ENCODE measurements at regions not wholly inside any gene's neighbourhood (a gene's known extent, or its start where the extent isn't known, plus 50 kb on each side); places are given as distances from the start of the nearest gene placed in this dataset.

DNA sequence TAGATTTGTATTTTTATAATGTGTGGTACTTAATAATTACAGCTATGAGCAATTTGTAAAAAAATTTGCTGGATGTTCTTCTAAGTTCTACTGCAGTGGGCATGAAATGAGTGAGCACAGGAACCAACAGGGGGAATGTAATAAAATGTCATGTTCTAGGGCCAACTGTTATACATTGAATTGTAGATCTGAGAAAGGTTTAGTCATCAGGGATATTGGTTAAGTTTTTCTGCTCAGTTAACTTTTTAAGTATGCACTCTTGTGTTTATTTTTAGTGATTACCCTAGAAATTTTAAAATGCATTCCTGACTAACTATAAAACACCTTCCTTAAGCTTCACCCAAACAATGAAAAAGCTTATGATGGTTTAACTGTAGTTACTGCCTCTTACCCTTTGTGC lies 101.8 kb downstream of the CAND1 start:
- no peak for DNase-seq

DNA sequence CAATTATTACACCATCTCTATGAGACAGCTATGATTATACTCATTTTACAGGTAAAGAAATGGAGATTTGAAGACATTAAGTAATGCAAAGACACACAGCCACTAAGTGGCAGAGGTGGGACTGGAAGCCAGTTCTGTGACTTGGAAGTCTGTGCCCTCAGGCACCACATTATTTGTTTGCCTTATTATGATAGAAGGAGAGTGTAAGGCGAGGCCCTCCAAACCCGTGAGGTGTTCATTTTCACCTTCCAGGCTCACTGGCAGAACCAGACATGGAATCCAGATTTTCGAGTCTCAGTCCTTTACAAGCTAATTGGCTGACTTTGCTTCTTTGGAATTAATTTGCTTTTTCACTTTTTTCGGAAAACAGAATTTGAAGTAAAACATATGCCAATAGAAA lies 107.9 kb downstream of the CAND1 start:
- DNase-seq = no peak

DNA sequence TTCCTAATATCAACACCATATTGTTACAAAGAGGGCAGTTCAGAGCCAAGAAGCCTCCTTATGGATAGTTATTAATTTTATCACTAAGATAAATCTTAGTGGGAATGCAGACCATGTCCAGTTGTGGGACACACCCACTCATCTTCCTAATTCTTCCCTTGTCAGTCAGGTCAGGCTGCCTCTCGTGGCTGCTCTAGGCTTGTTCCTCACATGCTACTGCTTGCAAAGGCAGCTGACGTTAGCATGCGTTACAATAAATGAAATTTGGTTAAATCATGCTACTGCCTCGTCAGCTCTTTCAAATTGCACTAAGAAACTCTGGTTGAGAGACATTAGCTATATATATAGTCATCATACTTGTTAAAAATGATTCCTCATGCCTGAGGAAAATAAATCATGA lies 108.4 kb downstream of the CAND1 start:
- no peak for DNase-seq

DNA sequence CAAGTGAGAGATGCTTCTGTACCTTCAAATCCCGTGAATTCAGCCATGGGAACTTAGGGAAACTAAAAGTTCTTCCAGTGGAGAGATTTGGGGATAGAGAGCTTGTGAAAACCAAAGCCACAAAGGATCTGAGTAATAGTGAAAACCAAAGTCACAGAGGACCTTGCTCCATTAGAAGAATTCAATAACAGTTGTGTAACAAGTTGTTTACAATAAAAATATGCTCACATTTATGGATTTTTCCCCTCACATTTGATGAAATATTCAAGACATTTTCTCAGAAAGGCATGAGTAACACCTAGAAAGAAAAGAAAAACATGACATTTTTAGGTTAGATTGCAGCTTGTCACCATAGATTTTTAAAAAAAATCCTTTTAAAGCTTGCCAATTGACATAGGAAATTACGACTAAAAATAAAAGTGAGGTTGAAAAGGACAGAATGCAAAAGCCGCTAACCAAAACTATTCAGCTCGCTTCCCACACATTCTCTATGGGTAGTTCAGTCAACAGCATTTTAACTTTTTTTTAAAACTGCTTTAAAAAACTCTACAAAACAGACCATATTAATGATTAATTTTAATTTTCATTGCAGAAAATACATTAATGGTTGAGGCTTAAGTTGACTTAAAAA lies 113.2 kb downstream of the CAND1 start:
- no peak for DNase-seq

DNA sequence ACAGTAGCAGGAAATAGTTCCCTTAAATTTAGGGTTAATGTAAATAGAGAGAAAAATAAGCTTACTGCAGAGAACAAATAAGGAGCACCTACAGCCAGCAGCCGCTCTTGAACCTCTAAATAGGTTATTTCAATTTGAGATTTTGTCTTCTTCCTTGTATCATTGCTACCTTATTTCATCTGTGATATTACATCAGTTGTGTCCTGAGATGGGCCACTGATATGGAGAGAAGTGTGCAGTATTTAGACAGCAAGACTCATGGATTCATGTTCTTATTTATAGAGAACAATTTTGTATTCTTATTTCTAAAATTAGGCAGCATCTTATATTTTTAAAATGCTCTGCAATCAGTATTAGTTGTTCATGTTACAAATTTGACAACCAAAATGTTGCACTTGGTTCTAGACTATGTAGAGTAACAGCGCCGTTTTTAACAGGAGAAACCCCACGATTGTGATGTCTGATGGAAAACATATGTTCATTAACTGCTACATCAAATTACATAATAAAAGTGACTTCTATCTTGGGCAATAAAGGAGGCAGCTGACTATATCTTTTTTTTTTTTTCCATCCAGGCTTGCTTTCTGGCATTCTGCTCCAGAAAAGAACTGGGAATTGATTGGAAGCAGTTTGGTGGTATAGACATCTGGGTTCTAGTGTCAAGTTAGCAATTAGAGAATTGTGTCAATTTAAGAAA lies 117.9 kb downstream of the CAND1 start:
- no peak for DNase-seq

DNA sequence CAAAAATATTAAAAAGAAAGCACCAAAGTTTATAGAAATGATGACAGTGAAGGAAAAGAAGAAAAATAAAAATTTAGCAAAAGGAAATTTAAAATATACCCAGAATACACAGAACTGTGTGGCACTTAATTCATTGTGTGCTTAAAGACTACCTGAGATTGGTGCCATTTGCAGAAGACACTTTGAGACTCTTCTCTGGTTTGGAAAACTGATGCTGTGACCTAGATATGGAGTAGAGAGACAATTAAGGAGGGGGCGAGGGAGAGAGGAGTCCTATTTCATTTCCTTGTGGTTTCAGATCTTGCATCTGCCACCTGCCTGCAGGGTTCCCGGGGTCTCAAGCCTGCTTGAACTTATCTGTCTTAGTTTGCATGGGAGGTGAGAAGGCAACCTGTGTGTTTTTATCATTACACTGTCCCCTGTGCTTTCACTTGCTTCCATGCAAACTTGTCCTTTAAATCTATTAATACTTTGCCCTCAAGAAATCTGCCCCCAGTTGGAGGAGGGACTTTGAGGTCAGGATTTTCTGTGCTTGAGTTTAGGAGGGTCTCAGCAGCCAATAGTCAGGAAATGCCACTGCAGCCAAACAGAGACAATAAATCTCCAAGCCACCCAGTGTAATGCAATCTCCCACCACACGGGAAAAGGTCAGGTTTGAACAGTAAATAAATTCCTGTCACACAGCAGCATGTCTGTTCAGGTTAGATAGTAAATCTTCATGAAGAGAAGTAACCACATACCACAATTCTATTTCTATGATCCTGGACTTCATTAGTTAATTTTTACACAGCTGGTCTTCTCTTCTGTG lies 119.4 kb downstream of the CAND1 start:
- DNase-seq = no peak

DNA sequence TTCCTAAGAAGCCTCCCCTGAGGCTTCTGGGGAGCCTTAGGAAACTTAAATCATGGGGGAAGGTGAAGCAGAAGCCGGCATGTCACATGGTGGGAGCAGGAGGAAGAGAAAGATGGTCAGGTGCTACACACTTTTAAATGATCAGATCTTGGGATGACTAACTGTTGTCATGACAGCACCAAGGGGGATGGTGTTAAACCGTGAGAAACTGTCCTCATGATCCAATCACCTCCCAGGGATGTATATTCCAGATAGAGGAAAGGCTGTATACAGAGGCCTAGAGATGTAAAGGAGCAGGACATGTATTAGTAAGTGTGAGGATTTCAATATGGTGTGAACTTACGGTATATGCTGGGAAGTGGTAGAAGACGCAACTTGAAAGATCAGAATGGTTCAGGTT lies 121.1 kb downstream of the CAND1 start:
- no peak for DNase-seq

DNA sequence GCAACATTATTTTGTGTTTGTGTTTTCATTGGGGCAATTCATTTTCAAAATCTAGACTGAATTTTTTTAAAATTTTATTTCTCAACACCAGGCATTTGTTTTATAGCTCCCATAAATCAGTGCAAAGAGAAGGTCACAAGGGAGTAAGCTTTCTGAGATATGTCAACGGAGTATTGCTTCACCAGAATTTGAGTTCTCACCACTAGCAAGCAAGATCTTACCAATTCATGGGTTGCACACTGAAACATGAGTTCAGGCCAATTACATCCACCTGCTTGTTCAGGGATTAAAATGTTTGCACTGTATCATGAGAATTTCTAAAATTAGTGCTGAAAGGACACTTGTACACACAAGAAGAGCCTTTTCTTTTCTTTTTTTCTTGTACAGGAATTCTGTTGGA lies 121.9 kb downstream of the CAND1 start:
- DNase-seq = no peak

DNA sequence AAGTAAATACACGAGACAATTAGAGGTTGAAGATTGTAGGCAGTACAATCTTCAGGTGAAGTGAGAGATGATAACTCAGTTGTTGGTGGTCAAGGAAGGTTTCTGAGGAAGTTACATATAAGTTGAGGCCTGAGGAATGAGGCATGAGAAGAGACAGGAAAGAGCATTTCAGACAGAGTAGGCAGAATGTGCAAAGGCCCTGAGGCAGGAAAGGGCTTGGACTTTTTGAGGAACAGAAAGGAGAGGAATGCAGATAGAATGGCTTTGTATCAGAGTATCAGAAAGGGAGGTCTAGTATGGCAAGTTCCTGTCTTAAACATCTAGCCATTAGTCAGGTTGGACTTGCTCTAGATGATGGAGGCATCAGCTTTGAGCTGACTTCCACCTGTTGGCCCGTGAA lies 122.5 kb downstream of the CAND1 start:
- no peak for DNase-seq

DNA sequence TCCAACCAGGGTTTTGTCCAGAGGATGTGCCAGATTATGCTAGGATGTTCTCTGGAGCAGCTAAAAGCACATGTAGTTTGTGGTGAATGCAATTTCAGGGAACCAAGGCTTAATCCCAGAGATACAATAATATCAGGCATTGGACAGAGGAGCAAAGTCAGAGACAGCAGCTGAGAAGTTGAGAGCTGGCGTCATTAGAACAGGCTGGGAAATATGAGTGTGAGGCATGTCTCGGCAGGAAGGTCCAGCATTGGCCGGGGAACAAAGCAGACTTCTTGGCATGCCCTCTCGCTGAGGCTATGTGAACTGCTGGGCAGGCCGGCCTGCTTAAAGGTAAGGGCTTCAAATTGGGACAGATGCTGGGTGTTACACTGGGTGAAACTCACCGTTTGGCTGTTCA lies 125.4 kb downstream of the CAND1 start:
- DNase-seq = no peak

DNA sequence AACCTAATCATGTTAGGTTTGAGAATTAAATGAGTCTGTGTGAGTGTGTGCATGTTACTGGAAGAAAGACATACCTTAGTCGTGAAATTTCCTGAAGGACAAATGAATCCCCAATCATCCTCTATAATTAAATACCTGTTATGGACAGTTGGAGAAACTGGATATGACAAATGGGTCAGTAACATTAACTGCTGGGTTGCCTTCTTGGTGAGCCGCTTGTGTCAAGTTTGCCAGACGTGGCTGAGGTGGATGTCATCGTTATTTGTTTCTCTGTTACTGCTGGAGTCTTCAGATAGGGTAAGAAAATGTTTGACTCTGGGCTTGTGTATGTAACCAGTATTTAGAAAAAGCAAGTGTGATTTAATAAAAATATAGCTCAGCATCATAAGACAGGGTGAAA lies 131.6 kb downstream of the CAND1 start:
- DNase-seq = no peak

DNA sequence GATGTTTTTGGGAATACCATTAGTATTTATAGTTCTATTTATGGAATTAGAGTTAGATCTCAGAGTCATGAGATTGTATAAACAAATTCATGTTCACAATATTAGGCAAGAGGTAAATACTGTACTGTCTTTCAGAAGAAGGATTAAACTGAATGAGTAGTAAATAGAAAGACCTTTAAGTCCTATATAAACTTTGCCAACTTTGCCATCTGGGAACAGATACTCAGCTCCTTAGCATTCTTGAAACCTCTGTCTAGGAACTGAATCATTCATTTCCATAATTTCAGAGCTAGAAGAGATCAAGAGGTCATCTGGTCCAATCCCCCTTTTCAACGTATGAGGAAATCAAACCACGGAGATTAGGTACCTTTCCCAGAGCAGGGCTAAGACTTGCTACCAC lies 141.1 kb downstream of the CAND1 start:
- DNase-seq = no peak

DNA sequence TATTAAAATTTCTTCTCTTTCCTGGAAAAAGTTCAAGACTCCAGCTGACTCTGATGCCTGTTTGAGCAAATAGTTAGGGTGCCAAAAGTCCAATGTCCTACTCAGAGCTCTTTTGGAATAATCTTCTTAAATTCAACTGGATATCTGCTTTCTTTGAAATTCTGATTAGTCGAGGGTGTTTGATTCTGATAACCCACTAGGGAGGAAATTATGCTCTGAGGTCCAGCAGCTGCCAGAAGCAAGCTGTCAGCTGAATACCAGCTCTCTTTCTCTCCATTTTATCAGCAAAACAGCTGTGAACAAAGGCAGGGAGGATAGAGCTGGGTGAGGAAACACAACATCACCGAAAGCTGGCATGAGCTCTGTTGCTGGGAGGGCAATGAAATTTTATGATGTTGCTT lies 141.5 kb downstream of the CAND1 start:
- no peak for DNase-seq

DNA sequence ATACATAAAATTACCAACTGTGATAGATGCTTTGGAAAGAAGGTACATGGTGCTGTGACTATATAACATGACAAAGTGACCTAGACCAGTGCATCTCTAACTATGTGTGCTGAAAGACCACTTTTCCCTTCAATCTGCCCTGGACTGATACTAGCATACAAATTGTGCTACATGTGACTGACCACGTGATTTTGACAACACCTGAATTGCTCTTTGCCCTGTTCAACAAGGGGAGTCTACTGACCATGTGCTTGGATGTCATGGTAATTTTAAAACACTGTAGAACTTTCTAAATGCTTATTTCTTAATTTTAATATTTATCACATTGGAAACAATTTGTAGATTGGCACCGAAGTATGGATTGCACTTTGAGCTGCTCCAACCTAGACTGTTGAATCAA lies 142.4 kb downstream of the CAND1 start:
- no peak for DNase-seq

DNA sequence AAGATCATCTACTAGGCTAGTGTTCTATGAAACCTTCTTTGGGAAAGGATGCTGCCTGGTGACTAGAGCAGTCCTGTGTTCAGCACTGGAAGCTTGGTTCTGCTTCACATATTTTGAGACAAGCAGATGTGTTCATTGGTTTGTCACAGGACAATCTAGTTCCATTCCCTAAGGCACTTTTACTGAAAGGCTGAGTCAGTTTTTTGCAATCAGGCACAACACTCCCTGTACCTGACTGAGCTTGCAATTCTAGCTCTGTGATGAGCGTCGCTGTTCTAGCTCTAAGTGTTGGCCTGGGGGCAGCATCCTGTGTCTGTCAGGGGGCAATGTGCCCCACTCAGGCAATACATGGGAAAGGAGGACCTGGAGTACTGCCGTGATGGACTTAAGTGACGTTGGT lies 144.4 kb downstream of the CAND1 start:
- DNase-seq = no peak

DNA sequence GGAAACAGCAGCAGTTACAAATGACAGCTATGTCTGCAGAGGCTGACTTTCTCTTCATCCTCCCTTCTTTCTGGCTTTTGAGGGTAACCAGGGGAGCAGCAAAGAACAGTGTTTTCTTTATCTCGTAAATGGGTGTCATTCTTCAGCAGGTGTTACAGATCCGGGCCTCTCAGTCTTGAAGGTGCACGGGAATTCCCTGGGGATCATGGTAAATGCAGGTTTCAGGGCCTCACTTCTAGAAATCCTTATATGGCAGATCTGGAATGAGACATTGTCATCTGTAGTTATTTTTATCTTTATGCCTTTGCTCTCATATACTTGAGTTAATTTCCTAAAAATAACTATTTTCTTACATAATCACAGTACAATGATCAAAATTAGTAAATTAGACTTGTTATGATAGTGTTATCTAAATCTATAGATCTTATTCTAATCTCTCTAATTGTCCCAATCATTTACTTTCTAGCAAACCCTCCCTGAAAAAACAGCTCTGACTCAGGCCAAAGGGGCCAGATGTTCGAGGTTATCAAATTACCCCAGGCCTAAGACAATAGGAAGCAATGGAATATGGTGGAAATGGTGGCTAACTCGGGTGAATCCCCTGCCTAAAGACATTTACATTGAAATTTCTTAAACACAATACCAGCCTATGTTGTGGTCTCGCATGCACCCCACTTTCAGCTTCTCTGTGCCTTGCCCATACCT lies 145.0 kb downstream of the CAND1 start:
- DNase-seq = no peak

DNA sequence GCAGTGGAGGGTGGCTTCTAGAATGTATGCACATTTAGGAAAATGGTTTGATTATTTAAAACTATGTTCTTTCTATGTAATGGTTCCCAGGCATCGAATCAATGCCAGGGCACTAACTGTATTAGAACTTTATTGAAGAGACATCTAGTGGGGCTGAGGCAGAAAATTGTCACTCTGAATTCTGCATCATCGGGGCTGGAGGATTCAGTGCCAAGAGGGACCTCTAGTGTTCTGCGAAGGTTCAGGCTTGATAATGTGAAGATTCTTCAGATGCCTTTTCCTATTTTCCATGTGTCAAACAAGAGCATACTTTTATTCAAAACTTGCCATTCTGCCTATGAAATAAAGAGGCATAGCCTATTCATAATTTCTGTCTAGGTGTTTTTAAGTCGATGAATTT lies 146.3 kb downstream of the CAND1 start:
- no peak for DNase-seq

DNA sequence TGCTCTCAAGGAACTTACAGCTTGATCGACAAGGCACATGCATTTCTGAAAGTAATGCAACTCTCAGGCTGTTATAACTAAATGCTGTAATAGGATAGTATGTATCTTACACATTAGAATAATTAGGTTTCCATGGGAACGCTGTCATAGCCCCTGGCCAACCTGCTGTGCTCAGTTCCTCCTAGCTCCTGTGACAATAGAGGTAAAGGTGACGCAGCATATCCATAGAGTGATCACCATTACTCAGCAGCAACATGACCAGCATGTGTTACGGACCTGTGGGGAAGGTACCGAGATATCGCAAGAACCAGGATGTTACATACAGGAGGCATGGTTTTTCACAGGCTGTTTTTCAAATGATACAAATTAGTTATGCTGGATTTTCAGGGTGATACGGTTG lies 150.7 kb downstream of the CAND1 start:
- no peak for DNase-seq

DNA sequence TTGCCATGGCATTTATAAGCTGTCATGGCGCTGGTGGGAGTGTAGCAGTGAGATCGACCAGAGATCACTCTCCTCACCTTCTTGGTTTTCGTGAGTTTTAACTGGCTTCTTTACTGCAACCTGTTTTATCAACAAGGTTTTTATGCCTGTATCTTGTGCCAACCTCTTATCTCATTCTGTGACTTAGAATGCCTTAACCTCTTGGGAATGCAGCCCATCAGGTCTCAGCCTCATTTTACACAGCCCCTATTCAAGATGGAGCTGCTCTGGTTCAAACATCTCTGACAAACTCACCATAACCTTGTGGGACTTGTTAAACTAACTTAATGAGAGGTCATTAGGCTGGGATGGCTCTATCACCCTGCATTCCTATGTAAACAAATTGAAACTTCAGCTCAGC lies 151.3 kb downstream of the CAND1 start:
- no peak for DNase-seq

DNA sequence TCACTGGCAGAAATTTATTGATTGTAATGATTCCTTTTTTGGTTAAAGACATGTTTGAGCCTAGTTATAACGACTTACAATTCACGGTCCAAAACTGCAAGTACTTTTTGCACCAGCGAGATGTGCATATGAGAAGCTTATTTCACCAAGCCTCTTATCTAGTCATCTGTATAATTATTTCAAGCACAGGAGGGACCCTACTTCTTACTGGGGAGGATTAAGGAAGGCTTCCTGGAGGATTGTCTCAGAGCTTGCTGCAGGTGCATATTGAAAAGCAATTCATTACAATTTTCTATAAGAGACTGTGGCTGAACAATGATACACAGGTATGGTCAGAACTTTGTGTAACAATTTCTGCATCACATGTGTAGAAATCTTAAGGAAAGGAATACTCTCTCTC lies 152.9 kb downstream of the CAND1 start:
- no peak for DNase-seq

DNA sequence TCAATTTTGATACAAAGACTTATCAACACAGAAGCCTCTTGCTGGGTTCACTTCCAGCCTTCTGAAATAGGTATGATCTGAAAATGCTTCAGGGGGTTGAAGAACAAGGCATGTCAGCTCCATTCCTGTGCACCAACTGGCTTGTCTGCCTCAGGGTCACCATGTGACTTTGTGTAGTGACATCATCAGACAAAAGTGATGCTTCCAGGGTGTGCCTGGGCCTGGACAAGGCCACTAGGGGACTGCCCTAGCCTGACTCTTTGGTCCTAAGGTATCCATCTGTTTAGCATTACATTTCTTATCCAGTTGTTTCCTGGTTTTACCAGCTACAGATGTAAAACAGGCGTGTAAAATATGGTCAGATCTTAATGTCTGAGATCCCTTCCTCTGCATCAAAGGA lies 155.6 kb downstream of the CAND1 start:
- DNase-seq = no peak

DNA sequence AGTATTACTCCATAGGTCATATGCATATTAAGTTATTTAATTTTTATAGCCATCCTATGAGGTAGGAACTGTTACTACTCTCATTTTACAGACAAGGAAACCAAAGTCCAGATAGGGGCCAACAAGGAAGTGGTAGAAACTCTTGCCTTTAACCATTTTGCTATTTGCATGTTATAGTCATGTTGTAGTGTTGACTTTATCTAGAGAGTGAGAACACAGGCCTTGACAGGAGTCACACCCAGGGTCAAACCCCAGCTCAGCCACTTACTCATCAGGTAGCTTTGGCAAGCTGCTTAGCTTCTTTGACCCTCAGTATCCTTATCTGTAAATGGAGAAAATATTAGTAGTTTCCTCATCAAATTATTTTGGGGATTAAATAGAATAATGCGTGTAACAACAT lies 156.2 kb downstream of the CAND1 start:
- no peak for DNase-seq

DNA sequence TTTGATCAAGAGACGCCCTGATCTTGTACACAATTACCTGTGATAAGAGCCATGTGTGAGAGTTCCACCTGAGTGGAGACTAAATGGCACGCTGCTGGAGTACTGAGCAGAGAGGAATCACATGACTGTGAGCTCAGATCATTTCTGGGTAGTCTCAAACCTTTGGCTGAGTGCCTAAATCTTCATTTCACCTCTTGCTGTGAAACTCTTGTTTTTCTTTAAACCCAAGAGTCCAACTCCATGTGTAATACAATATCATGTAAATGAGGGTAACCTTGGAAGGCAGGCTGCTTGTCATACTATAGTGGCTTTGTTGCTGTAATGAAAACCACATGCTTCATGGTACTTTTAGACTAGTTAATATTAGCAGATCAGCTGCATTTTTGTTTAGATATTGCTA lies 156.9 kb downstream of the CAND1 start:
- no peak for DNase-seq

DNA sequence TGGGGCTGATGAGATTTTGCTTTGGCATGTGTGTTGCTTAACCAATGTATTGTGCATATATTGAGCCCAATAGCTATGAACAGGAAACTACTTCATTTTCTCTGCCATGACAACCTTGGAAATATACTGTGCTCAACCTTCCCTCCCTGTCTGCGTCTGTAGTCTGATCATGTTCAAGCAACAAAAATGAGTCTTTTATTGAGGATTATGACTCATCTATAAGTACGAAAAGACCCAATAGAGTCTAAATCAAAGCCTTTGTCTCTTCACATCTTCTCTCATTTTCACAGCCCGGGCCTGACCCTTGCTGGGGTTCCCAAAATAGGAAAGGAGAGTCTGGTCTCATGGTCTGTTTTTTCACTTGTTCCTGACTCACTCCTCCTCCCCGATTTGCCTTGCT lies 158.2 kb downstream of the CAND1 start:
- DNase-seq = no peak

Measured in inflammatory macrophage treated with lipopolysaccharide for 1 hour (primary cell).